ENCODE measurements at regions not wholly inside any gene's neighbourhood (a gene's known extent, or its start where the extent isn't known, plus 50 kb on each side); places are given as distances from the start of the nearest gene placed in this dataset.
"Not testable (repeated sequence)": the region's sequence is repeated elsewhere in the genome, so short reads cannot be mapped to it uniquely, and the experiment has no call there.

DNA sequence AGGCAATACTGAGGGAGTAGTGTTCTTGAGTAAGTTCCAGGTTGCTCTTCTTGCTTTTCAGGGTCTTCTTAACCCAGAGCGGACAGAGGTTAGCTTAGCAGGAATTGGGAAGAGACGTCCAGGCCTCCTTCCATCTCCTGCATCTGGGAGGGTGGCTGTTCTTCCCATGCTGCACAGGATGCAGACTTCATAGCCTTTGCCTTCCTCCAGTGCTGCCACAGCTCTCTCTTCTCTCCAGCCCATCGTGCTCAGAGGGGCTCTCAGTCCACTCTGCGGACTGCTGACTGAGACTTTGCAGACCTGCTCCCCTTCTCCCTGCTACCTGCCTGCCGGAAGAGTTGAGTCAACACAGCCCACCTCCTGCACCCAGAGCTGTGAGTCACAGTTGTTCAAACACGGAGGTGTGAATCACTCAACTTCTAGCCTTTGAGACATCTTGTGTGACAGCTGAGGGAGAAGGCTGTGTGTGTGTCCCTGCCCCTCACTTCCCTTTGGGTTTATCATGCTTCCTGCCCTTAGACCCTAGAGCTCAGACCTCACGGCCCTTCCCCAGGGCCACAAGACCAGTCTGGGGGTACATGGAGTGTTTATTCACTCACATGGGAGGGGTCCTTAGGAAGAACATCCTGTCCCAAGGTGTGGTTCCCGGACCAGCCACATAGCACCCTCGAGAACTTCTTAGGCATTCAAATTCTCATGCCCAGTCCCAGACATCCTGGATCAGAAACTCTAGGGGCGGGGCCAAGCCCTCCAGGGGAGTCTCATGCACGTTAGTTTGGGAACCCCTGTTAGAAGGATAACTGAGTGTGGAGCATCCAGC lies 158.3 kb upstream of the CACNA1E start:
- peaks cover 35% of the 10 kb centered on the region for H3K27me3 Mint-ChIP-seq (ENCODE audit: low read depth)

DNA sequence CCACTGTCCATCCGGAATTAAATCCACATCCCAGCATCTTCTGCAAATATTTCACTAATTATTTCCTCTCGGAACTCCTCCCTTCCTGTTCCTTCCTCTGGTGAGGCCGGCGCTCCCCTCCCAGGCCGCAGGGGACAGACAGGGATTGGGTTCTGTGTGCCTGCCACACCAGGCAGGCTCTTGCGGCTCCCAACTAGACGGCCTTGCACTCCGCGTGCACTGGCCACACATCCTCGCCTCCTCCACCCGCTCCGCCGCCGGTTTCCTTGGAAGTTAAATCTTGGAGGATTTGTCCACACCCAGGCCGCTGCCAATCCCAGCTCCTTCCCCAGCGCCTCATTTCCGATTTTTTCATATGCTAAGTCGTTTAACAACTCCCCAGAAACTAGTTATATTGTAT lies 157.6 kb upstream of the CACNA1E start:
- H3K27ac Mint-ChIP-seq (ENCODE audit: unreplicated experiment); H3K36me3 Mint-ChIP-seq (ENCODE audit: low read depth); DNase-seq (ENCODE audit: low spot score); H3K9me3 Mint-ChIP-seq (ENCODE audit: low read depth); H3K4me3 Mint-ChIP-seq (ENCODE audit: unreplicated experiment); H3K4me1 Mint-ChIP-seq (ENCODE audit: low read depth): not testable (repeated sequence)
- H3K27me3 Mint-ChIP-seq (ENCODE audit: low read depth), result peaks cover 30% of the 10 kb centered on the region

More for the DNA sequence above, 158.3 kb upstream of the CACNA1E start:
- Mint-ChIP-seq H3K36me3 (ENCODE audit: low read depth) (no peaks in the 10 kb centered on the region), H3K9me3 (ENCODE audit: low read depth) (no peaks in the 10 kb centered on the region), H3K4me1 (ENCODE audit: low read depth) (no peaks in the 10 kb centered on the region), H3K27ac (ENCODE audit: unreplicated experiment) (no peak overlapping the region), H3K4me3 (ENCODE audit: unreplicated experiment) (no peak overlapping the region)
- DNase-seq (ENCODE audit: low spot score), result no peak
- TF ChIP-seq, protein P1, sequence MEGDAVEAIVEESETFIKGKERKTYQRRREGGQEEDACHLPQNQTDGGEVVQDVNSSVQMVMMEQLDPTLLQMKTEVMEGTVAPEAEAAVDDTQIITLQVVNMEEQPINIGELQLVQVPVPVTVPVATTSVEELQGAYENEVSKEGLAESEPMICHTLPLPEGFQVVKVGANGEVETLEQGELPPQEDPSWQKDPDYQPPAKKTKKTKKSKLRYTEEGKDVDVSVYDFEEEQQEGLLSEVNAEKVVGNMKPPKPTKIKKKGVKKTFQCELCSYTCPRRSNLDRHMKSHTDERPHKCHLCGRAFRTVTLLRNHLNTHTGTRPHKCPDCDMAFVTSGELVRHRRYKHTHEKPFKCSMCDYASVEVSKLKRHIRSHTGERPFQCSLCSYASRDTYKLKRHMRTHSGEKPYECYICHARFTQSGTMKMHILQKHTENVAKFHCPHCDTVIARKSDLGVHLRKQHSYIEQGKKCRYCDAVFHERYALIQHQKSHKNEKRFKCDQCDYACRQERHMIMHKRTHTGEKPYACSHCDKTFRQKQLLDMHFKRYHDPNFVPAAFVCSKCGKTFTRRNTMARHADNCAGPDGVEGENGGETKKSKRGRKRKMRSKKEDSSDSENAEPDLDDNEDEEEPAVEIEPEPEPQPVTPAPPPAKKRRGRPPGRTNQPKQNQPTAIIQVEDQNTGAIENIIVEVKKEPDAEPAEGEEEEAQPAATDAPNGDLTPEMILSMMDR (IDR thresholded peaks at IDR 0.05), result no peak

- no peak for DNase-seq (ENCODE audit: low spot score)
These were observed 157.0 kb upstream of the CACNA1E start for GRCh38 chr1:181326348-181326747.

DNA sequence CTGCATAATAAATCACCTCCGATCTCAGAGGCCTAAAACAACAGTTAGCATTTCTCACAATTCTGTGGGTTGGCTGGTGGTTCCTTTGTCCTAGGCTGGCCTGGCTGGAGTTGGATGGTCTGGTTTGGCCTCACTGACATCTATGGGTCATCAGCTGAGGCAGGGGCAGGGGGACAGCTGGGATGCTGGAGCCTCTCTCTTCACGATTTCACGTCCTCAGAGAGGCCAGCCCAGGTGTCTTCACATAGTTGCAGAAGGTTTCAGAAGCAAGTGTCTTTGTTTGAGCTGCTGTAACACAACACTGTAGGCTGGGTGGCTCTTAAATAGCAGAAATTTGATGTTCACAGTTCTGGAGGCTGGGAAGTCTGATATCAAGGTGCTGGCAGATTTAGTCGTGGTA lies 155.5 kb upstream of the CACNA1E start:
- H3K27me3 Mint-ChIP-seq (ENCODE audit: low read depth), result peaks cover 18% of the 10 kb centered on the region
- no peak overlapping the region for H3K27ac Mint-ChIP-seq (ENCODE audit: unreplicated experiment)
- TF ChIP-seq, protein P1 (IDR thresholded peaks at IDR 0.05), result no peak
- H3K4me3 Mint-ChIP-seq (ENCODE audit: unreplicated experiment), result no peak overlapping the region
- H3K36me3 Mint-ChIP-seq (ENCODE audit: low read depth), result no peaks in the 10 kb centered on the region
- no peak for DNase-seq (ENCODE audit: low spot score)
- no peaks in the 10 kb centered on the region for H3K4me1 Mint-ChIP-seq (ENCODE audit: low read depth)
- H3K9me3 Mint-ChIP-seq (ENCODE audit: low read depth), result peaks cover 6% of the 10 kb centered on the region

More at GRCh38 chr1:181326348-181326747, 157.0 kb upstream of the CACNA1E start:
- no peak overlapping the region for H3K4me3 Mint-ChIP-seq (ENCODE audit: unreplicated experiment)
- H3K4me1 Mint-ChIP-seq (ENCODE audit: low read depth), result no peaks in the 10 kb centered on the region
- no peaks in the 10 kb centered on the region for H3K36me3 Mint-ChIP-seq (ENCODE audit: low read depth)
- TF ChIP-seq, protein P1 (IDR thresholded peaks at IDR 0.05), result no peak
- H3K27ac Mint-ChIP-seq (ENCODE audit: unreplicated experiment), result no peak overlapping the region
- H3K9me3 Mint-ChIP-seq (ENCODE audit: low read depth), result no peaks in the 10 kb centered on the region
- peaks cover 24% of the 10 kb centered on the region for H3K27me3 Mint-ChIP-seq (ENCODE audit: low read depth)

DNA sequence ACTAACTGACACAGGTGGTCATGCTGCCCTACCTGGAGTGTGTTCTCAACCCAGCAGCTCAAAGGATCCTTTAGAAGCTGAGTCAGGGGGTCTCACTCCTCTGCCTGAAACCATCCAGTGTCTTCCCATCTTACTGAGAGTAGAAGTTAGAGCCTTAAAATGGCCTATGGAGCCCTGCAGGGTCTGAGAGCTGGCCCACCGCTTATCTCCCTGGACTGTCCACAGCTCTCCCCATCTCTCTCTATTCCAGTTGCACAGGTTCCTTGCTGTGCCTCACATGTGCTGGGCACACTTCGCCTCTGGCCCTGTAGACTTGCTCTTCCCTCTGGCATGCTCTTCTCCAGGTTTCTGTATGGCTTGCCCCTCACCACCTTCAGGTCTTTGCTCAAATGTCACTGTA lies 148.6 kb upstream of the CACNA1E start:
- Mint-ChIP-seq H3K27ac (ENCODE audit: unreplicated experiment) (no peak overlapping the region), H3K4me1 (ENCODE audit: low read depth) (no peaks in the 10 kb centered on the region), H3K4me3 (ENCODE audit: unreplicated experiment) (no peak overlapping the region), H3K27me3 (ENCODE audit: low read depth) (no peaks in the 10 kb centered on the region), H3K9me3 (ENCODE audit: low read depth) (peaks cover 24% of the 10 kb centered on the region), H3K36me3 (ENCODE audit: low read depth) (no peaks in the 10 kb centered on the region)
- DNase-seq (ENCODE audit: low spot score), result no peak
- TF ChIP-seq, protein P1 (IDR thresholded peaks at IDR 0.05), result no peak

- TF ChIP-seq, protein P1 (IDR thresholded peaks at IDR 0.05), result no peak
- Mint-ChIP-seq H3K4me1 (ENCODE audit: low read depth) (no peaks in the 10 kb centered on the region), H3K27me3 (ENCODE audit: low read depth) (no peaks in the 10 kb centered on the region), H3K27ac (ENCODE audit: unreplicated experiment) (no peak overlapping the region), H3K4me3 (ENCODE audit: unreplicated experiment) (no peak overlapping the region), H3K9me3 (ENCODE audit: low read depth) (peaks cover 24% of the 10 kb centered on the region), H3K36me3 (ENCODE audit: low read depth) (no peaks in the 10 kb centered on the region)
- DNase-seq (ENCODE audit: low spot score), result no peak
These were observed 147.7 kb upstream of the CACNA1E start for GRCh38 chr1:181335631-181336030.

Data from chondrocyte (in vitro differentiated cells).